WTC11 (cell line): ENCODE measurements at regions not wholly inside any gene's neighbourhood (a gene's known extent, or its start where the extent isn't known, plus 50 kb on each side); places are given as distances from the start of the nearest gene placed in this dataset.

Experiments
- ATAC-seq: fragments of 200-7000 bp; cut with Tn5 transposase; 2 replicates; pipeline ENCODE4 v1.10.0; 2021; ENCODE audit warnings: mild to moderate bottlenecking, moderate library complexity
- CTCF ChIA-PET: fragments of 300-600 bp; sonication (Branson Sonifier 250); formaldehyde crosslinking; loops from one replicate; lab custom pipeline; 2021; ENCODE audit warnings: antibody characterized with exemption; lab: Charles Lee
- POLR2A ChIA-PET: fragments of 350-600 bp; sonication (Branson Sonifier 250); formaldehyde crosslinking; loops from one replicate; lab custom pipeline; 2021; ENCODE audit warnings: antibody characterized with exemption; lab: Charles Lee
- DNase-seq: peaks from one replicate; pipeline ENCODE4 v3.0.0; 2021; ENCODE audit warnings: low spot score
- H3K27ac Mint-ChIP-seq: 2 replicates; pipeline ENCODE4 v1.8.0; 2021; ENCODE audit warnings: mixed read lengths
- H3K27me3 Mint-ChIP-seq: 2 replicates; pipeline ENCODE4 v1.8.0; 2021; ENCODE audit warnings: low read depth, mild to moderate bottlenecking, moderate library complexity, mixed read lengths
- H3K36me3 Mint-ChIP-seq: 2 replicates; pipeline ENCODE4 v1.8.0; 2021; ENCODE audit warnings: mixed read lengths
- H3K4me1 Mint-ChIP-seq: 2 replicates; pipeline ENCODE4 v1.8.0; 2022; ENCODE audit warnings: mixed read lengths
- H3K4me3 Mint-ChIP-seq: 2 replicates; pipeline ENCODE4 v1.8.0; 2021; ENCODE audit warnings: mild to moderate bottlenecking, moderate library complexity, mixed read lengths
- H3K9me3 Mint-ChIP-seq: 2 replicates; pipeline ENCODE4 v1.8.0; 2021; ENCODE audit warnings: mixed read lengths
- EMX1 ChIP-seq: fragments of 250-450 bp; sonication (Bioruptor Pico); IDR thresholded peaks from 2 replicates; pipeline ENCODE4 v1.8.0; 2021; ENCODE audit warnings: mild to moderate bottlenecking
- ETV6 ChIP-seq: sonication (generic); formaldehyde crosslinking; IDR thresholded peaks from 2 replicates; pipeline ENCODE4 v1.8.1; 2022; ENCODE audit warnings: mild to moderate bottlenecking, missing genetic modification reagents
- GTF2I ChIP-seq: fragments of 250-450 bp; sonication (Bioruptor Pico); conservative IDR thresholded peaks from 2 replicates; pipeline ENCODE4 v1.4.0; 2021; ENCODE audit warnings: mild to moderate bottlenecking
- KAT7 ChIP-seq: sonication (generic); formaldehyde crosslinking; IDR thresholded peaks from 2 replicates; pipeline ENCODE4 v1.8.1; 2023; ENCODE audit warnings: missing genetic modification reagents, mild to moderate bottlenecking, borderline replicate concordance
- MXD4 ChIP-seq: fragments of 250-450 bp; sonication (Bioruptor Pico); IDR thresholded peaks from 2 replicates; pipeline ENCODE4 v1.8.0; 2021; ENCODE audit warnings: mild to moderate bottlenecking, moderate library complexity, borderline replicate concordance
- NFATC4 ChIP-seq: fragments of 250-450 bp; sonication (Bioruptor Pico); IDR thresholded peaks from 2 replicates; pipeline ENCODE4 v1.9.0; 2021; ENCODE audit warnings: mild to moderate bottlenecking
- NR1H2 ChIP-seq: sonication (generic); formaldehyde crosslinking; IDR thresholded peaks from 2 replicates; pipeline ENCODE4 v1.9.0; 2021; ENCODE audit warnings: mild to moderate bottlenecking, moderate library complexity, missing genetic modification reagents
- NR3C1 ChIP-seq: sonication (generic); formaldehyde crosslinking; conservative IDR thresholded peaks from 2 replicates; pipeline ENCODE4 v1.8.1; 2023; ENCODE audit warnings: low read depth, mild to moderate bottlenecking, missing genetic modification reagents
- SOX15 ChIP-seq: fragments of 250-450 bp; sonication (Bioruptor Pico); IDR thresholded peaks from 2 replicates; pipeline ENCODE4 v1.9.0; 2021; ENCODE audit warnings: mild to moderate bottlenecking
- ZNF121 ChIP-seq: sonication (generic); formaldehyde crosslinking; IDR thresholded peaks from 2 replicates; pipeline ENCODE4 v1.8.0; 2023; ENCODE audit warnings: missing genetic modification reagents
- ZNF232 ChIP-seq: sonication (generic); formaldehyde crosslinking; IDR thresholded peaks from 2 replicates; pipeline ENCODE4 v1.8.0; 2022; ENCODE audit warnings: mild to moderate bottlenecking, missing genetic modification reagents
- ZNF671 ChIP-seq: fragments of 250-450 bp; sonication (Bioruptor Pico); IDR thresholded peaks from 2 replicates; pipeline ENCODE4 v1.8.0; 2021; ENCODE audit warnings: mild to moderate bottlenecking
- TF ChIP-seq, protein P1 (sequence below): sonication (generic); formaldehyde crosslinking; IDR thresholded peaks from 2 replicates; pipeline ENCODE4 v1.8.1; 2022; ENCODE audit warnings: low read depth, mild to moderate bottlenecking, moderate library complexity, missing genetic modification reagents, borderline replicate concordance
- TF ChIP-seq, protein P2 (sequence below): sonication (generic); formaldehyde crosslinking; IDR thresholded peaks from 2 replicates; pipeline ENCODE4 v1.8.0; 2023; ENCODE audit warnings: mild to moderate bottlenecking, missing genetic modification reagents
- TF ChIP-seq, protein P3 (sequence below): sonication (generic); formaldehyde crosslinking; IDR thresholded peaks from 2 replicates; pipeline ENCODE4 v1.8.0; 2022; ENCODE audit warnings: mild to moderate bottlenecking, missing genetic modification reagents
- TF ChIP-seq, protein P4 (sequence below): fragments of 200-600 bp; IDR thresholded peaks from 2 replicates; pipeline ENCODE4 v1.8.0; 2022; ENCODE audit warnings: antibody characterized with exemption
- TF ChIP-seq, protein P5 (sequence below): sonication (generic); formaldehyde crosslinking; conservative IDR thresholded peaks from 2 replicates; pipeline ENCODE4 v1.8.1; 2022; ENCODE audit warnings: mild to moderate bottlenecking, missing genetic modification reagents
- TF ChIP-seq, protein P6 (sequence below): sonication (generic); formaldehyde crosslinking; IDR thresholded peaks from 2 replicates; pipeline ENCODE4 v1.8.1; 2022; ENCODE audit warnings: low read depth, missing genetic modification reagents, borderline replicate concordance
- TF ChIP-seq, protein P7 (sequence below): sonication (generic); formaldehyde crosslinking; IDR thresholded peaks from 2 replicates; pipeline ENCODE4 v1.8.0; 2022; ENCODE audit warnings: mild to moderate bottlenecking, missing genetic modification reagents

DNA sequence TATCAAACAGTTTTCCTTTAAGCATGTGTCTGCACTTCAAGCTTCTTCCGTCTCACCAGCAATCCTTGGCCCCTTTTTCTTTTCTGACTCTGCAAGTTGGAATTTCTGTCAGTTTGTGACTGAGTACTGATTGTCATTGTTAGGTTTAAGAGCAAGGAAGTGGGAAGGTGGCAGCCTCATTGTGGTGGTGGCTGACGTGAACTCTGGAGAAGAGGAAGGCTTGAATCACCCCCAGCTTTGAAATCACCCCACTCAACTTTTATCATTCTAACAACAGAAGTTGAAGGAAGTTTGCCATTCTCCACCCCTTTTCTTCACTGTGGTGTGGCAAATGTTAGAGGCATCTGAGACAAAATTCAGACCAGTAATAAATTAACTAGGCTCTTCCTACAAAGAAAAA lies 231.6 kb upstream of the AGTR1 start:
- H3K27ac Mint-ChIP-seq = peak overlapping the region; percentile 61; the same call in 1 of the 2 replicates
- DNase-seq = no peak
- TF ChIP-seq, protein P1, sequence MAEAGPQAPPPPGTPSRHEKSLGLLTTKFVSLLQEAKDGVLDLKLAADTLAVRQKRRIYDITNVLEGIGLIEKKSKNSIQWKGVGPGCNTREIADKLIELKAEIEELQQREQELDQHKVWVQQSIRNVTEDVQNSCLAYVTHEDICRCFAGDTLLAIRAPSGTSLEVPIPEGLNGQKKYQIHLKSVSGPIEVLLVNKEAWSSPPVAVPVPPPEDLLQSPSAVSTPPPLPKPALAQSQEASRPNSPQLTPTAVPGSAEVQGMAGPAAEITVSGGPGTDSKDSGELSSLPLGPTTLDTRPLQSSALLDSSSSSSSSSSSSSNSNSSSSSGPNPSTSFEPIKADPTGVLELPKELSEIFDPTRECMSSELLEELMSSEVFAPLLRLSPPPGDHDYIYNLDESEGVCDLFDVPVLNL = no peak
- TF ChIP-seq, protein P2, sequence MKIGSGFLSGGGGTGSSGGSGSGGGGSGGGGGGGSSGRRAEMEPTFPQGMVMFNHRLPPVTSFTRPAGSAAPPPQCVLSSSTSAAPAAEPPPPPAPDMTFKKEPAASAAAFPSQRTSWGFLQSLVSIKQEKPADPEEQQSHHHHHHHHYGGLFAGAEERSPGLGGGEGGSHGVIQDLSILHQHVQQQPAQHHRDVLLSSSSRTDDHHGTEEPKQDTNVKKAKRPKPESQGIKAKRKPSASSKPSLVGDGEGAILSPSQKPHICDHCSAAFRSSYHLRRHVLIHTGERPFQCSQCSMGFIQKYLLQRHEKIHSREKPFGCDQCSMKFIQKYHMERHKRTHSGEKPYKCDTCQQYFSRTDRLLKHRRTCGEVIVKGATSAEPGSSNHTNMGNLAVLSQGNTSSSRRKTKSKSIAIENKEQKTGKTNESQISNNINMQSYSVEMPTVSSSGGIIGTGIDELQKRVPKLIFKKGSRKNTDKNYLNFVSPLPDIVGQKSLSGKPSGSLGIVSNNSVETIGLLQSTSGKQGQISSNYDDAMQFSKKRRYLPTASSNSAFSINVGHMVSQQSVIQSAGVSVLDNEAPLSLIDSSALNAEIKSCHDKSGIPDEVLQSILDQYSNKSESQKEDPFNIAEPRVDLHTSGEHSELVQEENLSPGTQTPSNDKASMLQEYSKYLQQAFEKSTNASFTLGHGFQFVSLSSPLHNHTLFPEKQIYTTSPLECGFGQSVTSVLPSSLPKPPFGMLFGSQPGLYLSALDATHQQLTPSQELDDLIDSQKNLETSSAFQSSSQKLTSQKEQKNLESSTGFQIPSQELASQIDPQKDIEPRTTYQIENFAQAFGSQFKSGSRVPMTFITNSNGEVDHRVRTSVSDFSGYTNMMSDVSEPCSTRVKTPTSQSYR = no peak
- TF ChIP-seq ZNF232 (no peak), NR3C1 (CRISPR knock-in tag) (no peak), MXD4 (CRISPR knock-in tag) (no peak), KAT7 (CRISPR knock-in tag) (no peak), GTF2I (CRISPR knock-in tag) (no peak), EMX1 (CRISPR knock-in tag) (no peak), ETV6 (CRISPR knock-in tag) (no peak), ZNF671 (no peak), SOX15 (no peak)
- TF ChIP-seq, protein P3, sequence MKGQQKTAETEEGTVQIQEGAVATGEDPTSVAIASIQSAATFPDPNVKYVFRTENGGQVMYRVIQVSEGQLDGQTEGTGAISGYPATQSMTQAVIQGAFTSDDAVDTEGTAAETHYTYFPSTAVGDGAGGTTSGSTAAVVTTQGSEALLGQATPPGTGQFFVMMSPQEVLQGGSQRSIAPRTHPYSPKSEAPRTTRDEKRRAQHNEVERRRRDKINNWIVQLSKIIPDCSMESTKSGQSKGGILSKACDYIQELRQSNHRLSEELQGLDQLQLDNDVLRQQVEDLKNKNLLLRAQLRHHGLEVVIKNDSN (CRISPR knock-in tag) = no peak
- TF ChIP-seq, protein P4, sequence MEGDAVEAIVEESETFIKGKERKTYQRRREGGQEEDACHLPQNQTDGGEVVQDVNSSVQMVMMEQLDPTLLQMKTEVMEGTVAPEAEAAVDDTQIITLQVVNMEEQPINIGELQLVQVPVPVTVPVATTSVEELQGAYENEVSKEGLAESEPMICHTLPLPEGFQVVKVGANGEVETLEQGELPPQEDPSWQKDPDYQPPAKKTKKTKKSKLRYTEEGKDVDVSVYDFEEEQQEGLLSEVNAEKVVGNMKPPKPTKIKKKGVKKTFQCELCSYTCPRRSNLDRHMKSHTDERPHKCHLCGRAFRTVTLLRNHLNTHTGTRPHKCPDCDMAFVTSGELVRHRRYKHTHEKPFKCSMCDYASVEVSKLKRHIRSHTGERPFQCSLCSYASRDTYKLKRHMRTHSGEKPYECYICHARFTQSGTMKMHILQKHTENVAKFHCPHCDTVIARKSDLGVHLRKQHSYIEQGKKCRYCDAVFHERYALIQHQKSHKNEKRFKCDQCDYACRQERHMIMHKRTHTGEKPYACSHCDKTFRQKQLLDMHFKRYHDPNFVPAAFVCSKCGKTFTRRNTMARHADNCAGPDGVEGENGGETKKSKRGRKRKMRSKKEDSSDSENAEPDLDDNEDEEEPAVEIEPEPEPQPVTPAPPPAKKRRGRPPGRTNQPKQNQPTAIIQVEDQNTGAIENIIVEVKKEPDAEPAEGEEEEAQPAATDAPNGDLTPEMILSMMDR = no peak
- peaks cover 17% of the 10 kb centered on the region for H3K4me1 Mint-ChIP-seq
- ChIA-PET CTCF (interaction anchor here (1.8 kb wide), 1 partner anchor 86 kb away, joined by 6 read pairs; no protein-coding TSS in a partner anchor), POLR2A (no interaction called here)
- H3K27me3 Mint-ChIP-seq = no peaks in the 10 kb centered on the region
- no peak overlapping the region for H3K4me3 Mint-ChIP-seq
- peaks cover 9% of the 10 kb centered on the region for H3K9me3 Mint-ChIP-seq
- H3K36me3 Mint-ChIP-seq = no peaks in the 10 kb centered on the region
- ATAC-seq = peak; percentile 69

DNA sequence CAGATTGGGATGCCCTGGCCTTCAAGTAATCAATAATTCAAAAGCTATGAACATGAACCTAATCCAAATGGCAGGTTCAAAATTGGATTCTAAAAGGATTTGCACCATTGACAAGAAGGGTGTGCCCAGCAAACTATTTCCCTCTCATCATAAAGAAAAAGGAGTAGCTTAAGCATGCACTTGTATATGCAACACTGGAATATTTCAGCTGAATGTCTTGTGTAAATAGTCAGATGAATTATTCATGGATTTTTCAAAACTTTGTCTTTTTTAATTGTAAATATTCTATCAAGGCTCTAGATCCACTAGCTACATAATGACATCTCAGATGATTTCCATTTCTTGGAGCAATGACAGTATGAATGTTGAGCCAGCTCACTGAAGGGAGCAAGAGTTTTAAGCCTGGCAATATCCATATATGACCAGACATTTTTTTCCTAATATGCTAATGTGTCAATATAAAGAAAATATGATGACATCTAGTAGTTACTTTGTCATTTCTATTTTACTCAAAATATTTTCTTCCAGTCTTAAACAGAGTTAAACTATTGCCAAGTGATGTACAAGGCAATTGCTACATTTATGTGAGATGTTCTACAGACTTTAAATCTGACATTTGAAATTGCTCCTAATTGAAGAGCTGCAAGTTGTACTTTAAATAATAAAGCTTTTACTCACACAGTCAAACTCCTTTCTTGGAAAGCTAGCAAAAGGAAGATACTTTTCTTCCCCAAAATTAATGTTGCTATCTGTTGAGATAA lies 230.5 kb upstream of the AGTR1 start:
- ChIA-PET POLR2A (no interaction called here), CTCF (interaction anchor here (1.8 kb wide), 1 partner anchor 87 kb away, joined by 6 read pairs; no protein-coding TSS in a partner anchor)
- H3K36me3 Mint-ChIP-seq = no peaks in the 10 kb centered on the region
- H3K4me1 Mint-ChIP-seq = peaks cover 17% of the 10 kb centered on the region
- H3K9me3 Mint-ChIP-seq = peaks cover 5% of the 10 kb centered on the region
- H3K4me3 Mint-ChIP-seq = no peak overlapping the region
- H3K27me3 Mint-ChIP-seq = no peaks in the 10 kb centered on the region
- TF ChIP-seq ZNF121 (CRISPR knock-in tag) (no peak), NFATC4 (no peak), NR1H2 (CRISPR knock-in tag) (no peak), SOX15 (no peak), ZNF671 (no peak)
- TF ChIP-seq, protein P5, sequence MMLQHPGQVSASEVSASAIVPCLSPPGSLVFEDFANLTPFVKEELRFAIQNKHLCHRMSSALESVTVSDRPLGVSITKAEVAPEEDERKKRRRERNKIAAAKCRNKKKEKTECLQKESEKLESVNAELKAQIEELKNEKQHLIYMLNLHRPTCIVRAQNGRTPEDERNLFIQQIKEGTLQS (CRISPR knock-in tag) = no peak
- TF ChIP-seq, protein P6, sequence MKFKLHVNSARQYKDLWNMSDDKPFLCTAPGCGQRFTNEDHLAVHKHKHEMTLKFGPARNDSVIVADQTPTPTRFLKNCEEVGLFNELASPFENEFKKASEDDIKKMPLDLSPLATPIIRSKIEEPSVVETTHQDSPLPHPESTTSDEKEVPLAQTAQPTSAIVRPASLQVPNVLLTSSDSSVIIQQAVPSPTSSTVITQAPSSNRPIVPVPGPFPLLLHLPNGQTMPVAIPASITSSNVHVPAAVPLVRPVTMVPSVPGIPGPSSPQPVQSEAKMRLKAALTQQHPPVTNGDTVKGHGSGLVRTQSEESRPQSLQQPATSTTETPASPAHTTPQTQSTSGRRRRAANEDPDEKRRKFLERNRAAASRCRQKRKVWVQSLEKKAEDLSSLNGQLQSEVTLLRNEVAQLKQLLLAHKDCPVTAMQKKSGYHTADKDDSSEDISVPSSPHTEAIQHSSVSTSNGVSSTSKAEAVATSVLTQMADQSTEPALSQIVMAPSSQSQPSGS (CRISPR knock-in tag) = no peak
- TF ChIP-seq, protein P7, sequence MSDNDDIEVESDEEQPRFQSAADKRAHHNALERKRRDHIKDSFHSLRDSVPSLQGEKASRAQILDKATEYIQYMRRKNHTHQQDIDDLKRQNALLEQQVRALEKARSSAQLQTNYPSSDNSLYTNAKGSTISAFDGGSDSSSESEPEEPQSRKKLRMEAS (CRISPR knock-in tag) = no peak
- DNase-seq (no peak), ATAC-seq (no peak)
- no peak overlapping the region for H3K27ac Mint-ChIP-seq
